ENCODE measurements at regions not wholly inside any gene's neighbourhood (a gene's known extent, or its start where the extent isn't known, plus 50 kb on each side); places are given as distances from the start of the nearest gene placed in this dataset.

DNA sequence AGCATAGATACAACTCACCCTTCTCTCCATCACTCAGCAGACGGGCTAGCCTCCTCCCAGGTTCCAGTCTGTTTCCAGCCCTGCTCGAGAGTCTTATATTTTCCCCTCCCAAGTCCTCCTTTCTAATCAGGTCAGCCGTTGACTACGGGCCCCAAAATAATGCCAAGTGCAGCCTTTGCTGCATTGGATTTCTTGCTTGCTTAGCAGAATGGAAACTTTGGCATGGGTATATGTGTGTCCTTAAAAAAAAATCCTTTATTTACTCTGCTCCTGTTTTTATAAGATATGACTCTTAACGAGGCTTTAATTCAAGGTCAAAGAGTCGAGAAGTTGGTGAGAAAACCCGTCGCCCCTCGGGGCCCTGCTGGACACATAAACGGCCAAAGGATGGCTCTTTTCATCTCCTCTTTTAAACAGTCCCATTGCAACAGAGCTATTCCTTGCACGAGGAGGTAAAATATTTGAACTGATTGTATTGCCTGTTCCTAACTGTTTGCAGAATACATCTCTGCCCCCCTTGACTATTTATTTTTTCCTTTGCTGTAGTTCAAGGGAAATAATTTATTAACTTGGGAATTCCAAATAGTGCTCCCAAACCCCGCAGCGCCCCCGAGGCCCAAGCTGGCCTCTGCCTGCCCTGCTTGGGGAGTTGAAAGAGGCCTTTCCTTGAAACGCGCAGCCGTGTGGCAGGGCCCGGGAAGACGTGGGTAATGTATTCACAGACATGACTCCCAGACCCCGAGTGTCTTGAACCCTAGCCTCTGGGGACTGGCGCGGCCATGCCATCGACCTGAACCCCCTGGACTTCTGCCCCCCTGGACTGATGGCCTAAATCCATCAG lies 156.5 kb upstream of the MYL2 start:
- FAIRE-seq (no peak), DNase-seq (ENCODE audit: low read depth, low spot score) (no peak), ATAC-seq (no peak)
- H3K4me3 ChIP-seq, result no peak overlapping the region
- intact Hi-C loops (cut with micrococcal nuclease; ENCODE audit: unreplicated experiment), result no loop called here
- H3K36me3 ChIP-seq (ENCODE audit: control insufficient read depth in 2 of 2, insufficient read depth in 2 of 2, low read length in 1 of 2), result no peaks in the 10 kb centered on the region
- H3K4me1 ChIP-seq (ENCODE audit: control insufficient read depth, insufficient read depth, low read length), result no peaks in the 10 kb centered on the region
- H3K79me2 ChIP-seq (ENCODE audit: control insufficient read depth, insufficient read depth, low read length), result no peaks in the 10 kb centered on the region
- ChIA-PET CTCF (no interaction called here), POLR2A (no interaction called here), RAD21 (ENCODE audit: unreplicated experiment) (no interaction called here), SMC1A (ENCODE audit: uncharacterized antibody, unreplicated experiment) (no interaction called here)
- 37% methylated on average over 23 of the region's 23 CpGs for WGBS (ENCODE audit: insufficient coverage, insufficient replicate concordance, low lambda C conversion rate, missing lambda C conversion rate)
- no peak overlapping the region for H2AFZ ChIP-seq (ENCODE audit: control insufficient read depth, low read depth, low read length)
- no peak overlapping the region for H3K4me2 ChIP-seq (ENCODE audit: control insufficient read depth, insufficient read depth)
- BruUV-seq (replicated peaks), result no TSS peak
- TF ChIP-seq ESRRA (IDR thresholded peaks at IDR 0.05; ENCODE audit: low read length), result no peak
- TF ChIP-seq SUPT20H (IDR thresholded peaks at IDR 0.05; ENCODE audit: borderline replicate concordance, control insufficient read depth, low read depth, low read length), result no peak
- no peaks in the 10 kb centered on the region; the same call in 1 of the 2 replicates for H4K20me1 ChIP-seq (ENCODE audit: control insufficient read depth, insufficient read depth)
- in situ Hi-C loops (cut with MboI), result no loop called here
- no peaks in the 10 kb centered on the region; a peak in 2 of 4 replicates for H3K27me3 ChIP-seq (replicated peaks in 1 of 2; ENCODE audit: control insufficient read depth in 2 of 2, insufficient read depth in 2 of 2, low read length in 1 of 2)
- no peak overlapping the region for H3K9ac ChIP-seq (ENCODE audit: control insufficient read depth, insufficient read depth, low read length)
- H3K9me3 ChIP-seq (replicated peaks; ENCODE audit: control insufficient read depth, insufficient read depth, low read length), result no peaks in the 10 kb centered on the region
- H3K27ac ChIP-seq (ENCODE audit: control insufficient read depth, insufficient read depth), result no peak overlapping the region

DNA sequence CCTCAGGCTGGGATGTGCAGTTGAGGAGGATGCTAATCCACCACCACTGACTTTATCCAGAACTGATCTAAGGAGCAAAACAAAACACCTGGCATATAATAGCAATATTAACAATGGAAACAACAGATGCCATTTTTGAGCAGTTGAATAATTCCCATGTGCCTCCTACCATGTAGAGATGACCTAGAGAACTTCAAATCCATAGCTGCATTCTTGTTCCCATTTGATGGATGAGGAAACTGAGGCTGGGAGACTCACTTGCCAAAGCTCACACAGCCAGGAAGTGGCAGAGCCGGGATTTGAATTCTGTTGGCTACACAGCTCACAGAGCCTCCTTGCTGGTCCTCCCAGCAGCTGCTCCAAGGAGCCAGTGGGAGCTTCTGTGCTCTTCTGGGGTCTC lies 155.8 kb upstream of the MYL2 start:
- intact Hi-C loops (cut with micrococcal nuclease; ENCODE audit: unreplicated experiment), result no loop called here
- BruUV-seq (replicated peaks), result no TSS peak
- H3K36me3 ChIP-seq (ENCODE audit: control insufficient read depth in 2 of 2, insufficient read depth in 2 of 2, low read length in 1 of 2), result no peaks in the 10 kb centered on the region
- no peak overlapping the region for H3K9ac ChIP-seq (ENCODE audit: control insufficient read depth, insufficient read depth, low read length)
- H3K4me3 ChIP-seq, result no peak overlapping the region
- no peak for ATAC-seq
- SMC1A ChIA-PET (ENCODE audit: uncharacterized antibody, unreplicated experiment), result no interaction called here
- no peaks in the 10 kb centered on the region for H3K4me1 ChIP-seq (ENCODE audit: control insufficient read depth, insufficient read depth, low read length)
- no peak overlapping the region for H3K27ac ChIP-seq (ENCODE audit: control insufficient read depth, insufficient read depth)
- H3K4me2 ChIP-seq (ENCODE audit: control insufficient read depth, insufficient read depth), result no peak overlapping the region
- FAIRE-seq, result no peak
- POLR2A ChIA-PET, result no interaction called here
- H4K20me1 ChIP-seq (ENCODE audit: control insufficient read depth, insufficient read depth), result no peaks in the 10 kb centered on the region; the same call in 1 of the 2 replicates
- TF ChIP-seq SMAD5 (IDR thresholded peaks at IDR 0.05; ENCODE audit: low read depth) (no peak), FOS (IDR thresholded peaks at IDR 0.05; ENCODE audit: borderline replicate concordance, extremely low read depth, insufficient read length) (no peak), CBX3 (IDR thresholded peaks at IDR 0.05; ENCODE audit: borderline replicate concordance, low read depth) (no peak), SMC3 (IDR thresholded peaks at IDR 0.05; ENCODE audit: borderline replicate concordance, low read length) (no peak), RAD51 (IDR thresholded peaks at IDR 0.05) (no peak)
- CTCF ChIA-PET, result no interaction called here
- no peaks in the 10 kb centered on the region for H3K79me2 ChIP-seq (ENCODE audit: control insufficient read depth, insufficient read depth, low read length)
- DNase-seq (ENCODE audit: low read depth, low spot score), result no peak
- no peaks in the 10 kb centered on the region; a peak in 2 of 4 replicates for H3K27me3 ChIP-seq (replicated peaks in 1 of 2; ENCODE audit: control insufficient read depth in 2 of 2, insufficient read depth in 2 of 2, low read length in 1 of 2)
- 0% methylated on average over 1 of the region's 1 CpG for WGBS (ENCODE audit: insufficient coverage, insufficient replicate concordance, low lambda C conversion rate, missing lambda C conversion rate)
- no peaks in the 10 kb centered on the region for H3K9me3 ChIP-seq (replicated peaks; ENCODE audit: control insufficient read depth, insufficient read depth, low read length)
- RAD21 ChIA-PET (ENCODE audit: unreplicated experiment), result no interaction called here
- no peak overlapping the region for H2AFZ ChIP-seq (ENCODE audit: control insufficient read depth, low read depth, low read length)
- in situ Hi-C loops (cut with MboI), result no loop called here
